HUES6 (cell line): ENCODE measurements at regions not wholly inside any gene's neighbourhood (a gene's known extent, or its start where the extent isn't known, plus 50 kb on each side); places are given as distances from the start of the nearest gene placed in this dataset.
"Not testable (repeated sequence)": the region's sequence is repeated elsewhere in the genome, so short reads cannot be mapped to it uniquely, and the experiment has no call there.

Source experiments
- H3K27ac ChIP-seq: 2 replicates; pipeline ENCODE4 v1.7.0; 2013; ENCODE audit warnings: low read depth, mild to moderate bottlenecking, low read length, inconsistent platforms
- H3K27me3 ChIP-seq: 2 replicates; pipeline ENCODE4 v1.6.1; 2013; ENCODE audit warnings: low read length; ENCODE audit not compliant: control insufficient read depth, insufficient read depth
- H3K36me3 ChIP-seq: 2 replicates; pipeline ENCODE4 v1.6.1; 2013; ENCODE audit warnings: low read length; ENCODE audit not compliant: control insufficient read depth, insufficient read depth
- H3K4me1 ChIP-seq: 2 replicates; pipeline ENCODE4 v1.6.1; 2013; ENCODE audit warnings: low read length; ENCODE audit not compliant: control insufficient read depth, insufficient read depth
- H3K4me3 ChIP-seq: 2 replicates; pipeline ENCODE4 v1.5.1; 2013; ENCODE audit warnings: low read depth, low read length
- H3K9ac ChIP-seq: one replicate; pipeline ENCODE4 v1.6.1; 2013; ENCODE audit warnings: mild to moderate bottlenecking, low read length
- H3K9me3 ChIP-seq: 2 replicates; pipeline ENCODE4 v1.6.1; 2013; ENCODE audit warnings: low read depth, low read length; ENCODE audit not compliant: control insufficient read depth, insufficient read depth

GRCh38 chr12:60212159-60213000, 616.6 kb downstream of the SLC16A7 start:
- Histone ChIP-seq H3K4me3 (no peak overlapping the region), H3K9me3 (peaks cover 15% of the 10 kb centered on the region), H3K27ac (no peak overlapping the region), H3K27me3 (no peaks in the 10 kb centered on the region), H3K9ac (no peak overlapping the region), H3K4me1 (no peaks in the 10 kb centered on the region), H3K36me3 (no peaks in the 10 kb centered on the region)

- H3K4me3 ChIP-seq, H3K4me1 ChIP-seq, H3K27ac ChIP-seq, H3K9ac ChIP-seq, H3K36me3 ChIP-seq, H3K27me3 ChIP-seq: not testable (repeated sequence)
- peaks cover 15% of the 10 kb centered on the region for H3K9me3 ChIP-seq
Measured at GRCh38 chr12:60213272-60213671, 617.4 kb downstream of the SLC16A7 start.

GRCh38 chr12:60216226-60216625, 620.4 kb downstream of the SLC16A7 start:
- H3K9ac ChIP-seq, result no peak overlapping the region
- no peaks in the 10 kb centered on the region for H3K36me3 ChIP-seq
- H3K9me3 ChIP-seq, result peaks cover 15% of the 10 kb centered on the region
- H3K27me3 ChIP-seq, result no peaks in the 10 kb centered on the region
- H3K4me1 ChIP-seq, result no peaks in the 10 kb centered on the region
- H3K27ac ChIP-seq, result no peak overlapping the region
- H3K4me3 ChIP-seq, result no peak overlapping the region

GRCh38 chr12:60223242-60223641, 627.4 kb downstream of the SLC16A7 start:
- no peak overlapping the region for H3K4me3 ChIP-seq
- no peak overlapping the region for H3K27ac ChIP-seq
- H3K4me1 ChIP-seq, result no peaks in the 10 kb centered on the region
- no peaks in the 10 kb centered on the region for H3K27me3 ChIP-seq
- H3K9ac ChIP-seq, result no peak overlapping the region
- H3K9me3 ChIP-seq, result no peaks in the 10 kb centered on the region
- H3K36me3 ChIP-seq, result no peaks in the 10 kb centered on the region

- H3K36me3 ChIP-seq, result no peaks in the 10 kb centered on the region
- no peaks in the 10 kb centered on the region for H3K9me3 ChIP-seq
- no peaks in the 10 kb centered on the region for H3K27me3 ChIP-seq
- no peak overlapping the region for H3K9ac ChIP-seq
- no peak overlapping the region for H3K27ac ChIP-seq
- H3K4me3 ChIP-seq, result no peak overlapping the region
- H3K4me1 ChIP-seq, result no peaks in the 10 kb centered on the region
Measured at GRCh38 chr12:60225216-60226000, 629.6 kb downstream of the SLC16A7 start.

GRCh38 chr12:60227916-60228315, 632.1 kb downstream of the SLC16A7 start:
- no peak overlapping the region for H3K9ac ChIP-seq
- no peaks in the 10 kb centered on the region for H3K36me3 ChIP-seq
- no peaks in the 10 kb centered on the region for H3K9me3 ChIP-seq
- no peaks in the 10 kb centered on the region for H3K4me1 ChIP-seq
- H3K27ac ChIP-seq, result no peak overlapping the region
- no peak overlapping the region for H3K4me3 ChIP-seq
- no peaks in the 10 kb centered on the region for H3K27me3 ChIP-seq

- Histone ChIP-seq H3K27me3 (no peaks in the 10 kb centered on the region), H3K9me3 (no peaks in the 10 kb centered on the region), H3K9ac (no peak overlapping the region), H3K36me3 (no peaks in the 10 kb centered on the region), H3K4me1 (peaks cover 3% of the 10 kb centered on the region; the same call in 1 of the 2 replicates), H3K4me3 (no peak overlapping the region), H3K27ac (no peak overlapping the region)
Measured at GRCh38 chr12:60230056-60230455, 634.2 kb downstream of the SLC16A7 start.

GRCh38 chr12:60231303-60231702, 635.5 kb downstream of the SLC16A7 start:
- no peak overlapping the region for H3K4me3 ChIP-seq

GRCh38 chr12:60231976-60232907, 636.4 kb downstream of the SLC16A7 start:
- H3K36me3 ChIP-seq, result no peaks in the 10 kb centered on the region
- H3K27me3 ChIP-seq, result no peaks in the 10 kb centered on the region
- H3K4me3 ChIP-seq, result no peak overlapping the region
- no peaks in the 10 kb centered on the region for H3K9me3 ChIP-seq
- no peak overlapping the region for H3K27ac ChIP-seq
- H3K9ac ChIP-seq, result no peak overlapping the region
- H3K4me1 ChIP-seq, result peaks cover 3% of the 10 kb centered on the region; the same call in 1 of the 2 replicates

More at GRCh38 chr12:60231303-60231702, 635.5 kb downstream of the SLC16A7 start:
- Histone ChIP-seq H3K4me1 (peaks cover 3% of the 10 kb centered on the region; the same call in 1 of the 2 replicates), H3K9ac (no peak overlapping the region), H3K36me3 (no peaks in the 10 kb centered on the region), H3K9me3 (no peaks in the 10 kb centered on the region), H3K27me3 (no peaks in the 10 kb centered on the region), H3K27ac (no peak overlapping the region)

- not testable (repeated sequence) for H3K27ac ChIP-seq, H3K27me3 ChIP-seq, H3K9ac ChIP-seq, H3K4me1 ChIP-seq, H3K4me3 ChIP-seq, H3K36me3 ChIP-seq, H3K9me3 ChIP-seq
Measured at GRCh38 chr12:60234611-60235195, 638.9 kb downstream of the SLC16A7 start.
